Neural progenitor cell (in vitro differentiated cells): ENCODE measurements at regions not wholly inside any gene's neighbourhood (a gene's known extent, or its start where the extent isn't known, plus 50 kb on each side); places are given as distances from the start of the nearest gene placed in this dataset.

Experiments used
- DNase-seq: peaks from one replicate; pipeline ENCODE4 v3.0.0-alpha.2; 2016; ENCODE audit warnings: low spot score
- H2AFZ ChIP-seq: fragments of 200-600 bp; sonication (generic); replicated peaks from 2 replicates; pipeline ENCODE4 v1.6.1; 2016; ENCODE audit warnings: antibody characterized with exemption
- H3F3A ChIP-seq: fragments of 200-600 bp; sonication (generic); 2 replicates; pipeline ENCODE4 v1.6.1; 2016; ENCODE audit warnings: antibody characterized with exemption, low read depth
- H3K27ac ChIP-seq: fragments of 200-600 bp; sonication (generic); 2 replicates; pipeline ENCODE4 v1.5.1; 2016; ENCODE audit warnings: mild to moderate bottlenecking
- H3K27me3 ChIP-seq: fragments of 200-600 bp; sonication (generic); 2 replicates; pipeline ENCODE4 v1.6.1; 2016; ENCODE audit warnings: mild to moderate bottlenecking, moderate library complexity
- H3K36me3 ChIP-seq: fragments of 200-600 bp; sonication (generic); 2 replicates; pipeline ENCODE4 v1.5.1; 2016
- H3K4me1 ChIP-seq: fragments of 200-600 bp; sonication (generic); 2 replicates; pipeline ENCODE4 v1.6.1; 2016; ENCODE audit warnings: mixed run types
- H3K4me2 ChIP-seq: fragments of 200-600 bp; sonication (generic); 2 replicates; pipeline ENCODE4 v1.6.1; 2016
- H3K4me3 ChIP-seq: fragments of 200-600 bp; sonication (generic); 2 replicates; pipeline ENCODE4 v1.5.1; 2016
- H3K79me2 ChIP-seq: fragments of 200-600 bp; sonication (generic); 2 replicates; pipeline ENCODE4 v1.6.1; 2016; ENCODE audit warnings: low read depth
- H3K9ac ChIP-seq: fragments of 200-600 bp; sonication (generic); 2 replicates; pipeline ENCODE4 v1.6.1; 2016
- H3K9me3 ChIP-seq: fragments of 200-600 bp; sonication (generic); 2 replicates; pipeline ENCODE4 v1.5.1; 2016; ENCODE audit warnings: low read depth
- H4K20me1 ChIP-seq: fragments of 200-600 bp; sonication (generic); 2 replicates; pipeline ENCODE4 v1.6.1; 2016; ENCODE audit warnings: low read depth
- H3K27ac Mint-ChIP-seq: 3 replicates; pipeline ENCODE4 v1.8.0; 2021; ENCODE audit warnings: mixed read lengths
- H3K27me3 Mint-ChIP-seq: 2 replicates; pipeline ENCODE4 v1.8.0; 2022; ENCODE audit warnings: low read depth, mild to moderate bottlenecking, inconsistent platforms, moderate library complexity, mixed read lengths; ENCODE audit not compliant: insufficient read depth
- H3K36me3 Mint-ChIP-seq: 3 replicates; pipeline ENCODE4 v1.8.0; 2021; ENCODE audit warnings: mixed read lengths
- H3K4me1 Mint-ChIP-seq: 3 replicates; pipeline ENCODE4 v1.8.0; 2021; ENCODE audit warnings: mixed read lengths
- H3K4me3 Mint-ChIP-seq: 3 replicates; pipeline ENCODE4 v1.8.0; 2021; ENCODE audit warnings: mild to moderate bottlenecking, moderate library complexity, mixed read lengths
- H3K9me3 Mint-ChIP-seq: 3 replicates; pipeline ENCODE4 v1.8.0; 2020; ENCODE audit warnings: mixed read lengths
- EZH2 ChIP-seq: fragments of 200-600 bp; sonication (generic); IDR thresholded peaks from 2 replicates; pipeline ENCODE4 v1.6.1; 2017; ENCODE audit warnings: antibody characterized with exemption, mild to moderate bottlenecking, moderate library complexity
- EZH2phosphoT487 ChIP-seq: fragments of 200-600 bp; sonication (generic); IDR thresholded peaks from 2 replicates; pipeline ENCODE4 v1.6.1; 2017; ENCODE audit warnings: antibody characterized with exemption
- TF ChIP-seq, protein P1 (sequence below): fragments of 200-600 bp; sonication (generic); IDR thresholded peaks from 2 replicates; pipeline ENCODE4 v1.5.1; 2017; ENCODE audit warnings: antibody characterized with exemption, mild to moderate bottlenecking

DNA sequence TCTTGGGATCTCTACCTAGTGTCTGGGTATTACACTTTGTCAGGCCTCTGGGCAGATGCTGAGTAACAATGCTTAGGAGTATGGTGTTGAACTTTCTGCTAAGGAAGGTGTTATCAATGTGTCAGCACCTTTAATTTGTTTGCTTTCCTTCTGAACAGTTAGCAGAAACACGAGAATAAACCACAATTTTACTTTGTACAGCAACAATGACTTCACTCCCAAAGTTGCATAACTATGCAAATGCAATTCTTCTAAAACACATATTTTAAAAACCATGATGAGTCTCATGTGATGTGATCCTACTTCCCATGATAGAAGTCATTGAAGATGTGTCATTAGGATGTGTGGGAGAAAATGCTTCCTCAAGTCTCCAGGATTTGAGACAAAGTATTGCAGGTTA is 155.0 kb downstream of the POSTN start:
- Histone ChIP-seq H3K4me3 (no peak overlapping the region), H3K27me3 (no peaks in the 10 kb centered on the region), H3K9me3 (no peaks in the 10 kb centered on the region), H3K4me1 (no peaks in the 10 kb centered on the region), H3K36me3 (no peaks in the 10 kb centered on the region), H4K20me1 (no peaks in the 10 kb centered on the region), H3K4me2 (no peak overlapping the region), H2AFZ (no peak overlapping the region), H3F3A (no peaks in the 10 kb centered on the region), H3K9ac (no peak overlapping the region), H3K79me2 (no peaks in the 10 kb centered on the region), H3K27ac (no peak overlapping the region)
- Mint-ChIP-seq H3K27ac (no peak overlapping the region), H3K4me3 (no peak overlapping the region), H3K4me1 (no peaks in the 10 kb centered on the region), H3K9me3 (no peaks in the 10 kb centered on the region), H3K27me3 (peaks cover 4% of the 10 kb centered on the region), H3K36me3 (no peaks in the 10 kb centered on the region)
- DNase-seq: no peak
- TF ChIP-seq EZH2phosphoT487 (no peak), EZH2 (no peak)
- TF ChIP-seq, protein P1, sequence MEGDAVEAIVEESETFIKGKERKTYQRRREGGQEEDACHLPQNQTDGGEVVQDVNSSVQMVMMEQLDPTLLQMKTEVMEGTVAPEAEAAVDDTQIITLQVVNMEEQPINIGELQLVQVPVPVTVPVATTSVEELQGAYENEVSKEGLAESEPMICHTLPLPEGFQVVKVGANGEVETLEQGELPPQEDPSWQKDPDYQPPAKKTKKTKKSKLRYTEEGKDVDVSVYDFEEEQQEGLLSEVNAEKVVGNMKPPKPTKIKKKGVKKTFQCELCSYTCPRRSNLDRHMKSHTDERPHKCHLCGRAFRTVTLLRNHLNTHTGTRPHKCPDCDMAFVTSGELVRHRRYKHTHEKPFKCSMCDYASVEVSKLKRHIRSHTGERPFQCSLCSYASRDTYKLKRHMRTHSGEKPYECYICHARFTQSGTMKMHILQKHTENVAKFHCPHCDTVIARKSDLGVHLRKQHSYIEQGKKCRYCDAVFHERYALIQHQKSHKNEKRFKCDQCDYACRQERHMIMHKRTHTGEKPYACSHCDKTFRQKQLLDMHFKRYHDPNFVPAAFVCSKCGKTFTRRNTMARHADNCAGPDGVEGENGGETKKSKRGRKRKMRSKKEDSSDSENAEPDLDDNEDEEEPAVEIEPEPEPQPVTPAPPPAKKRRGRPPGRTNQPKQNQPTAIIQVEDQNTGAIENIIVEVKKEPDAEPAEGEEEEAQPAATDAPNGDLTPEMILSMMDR: no peak

DNA sequence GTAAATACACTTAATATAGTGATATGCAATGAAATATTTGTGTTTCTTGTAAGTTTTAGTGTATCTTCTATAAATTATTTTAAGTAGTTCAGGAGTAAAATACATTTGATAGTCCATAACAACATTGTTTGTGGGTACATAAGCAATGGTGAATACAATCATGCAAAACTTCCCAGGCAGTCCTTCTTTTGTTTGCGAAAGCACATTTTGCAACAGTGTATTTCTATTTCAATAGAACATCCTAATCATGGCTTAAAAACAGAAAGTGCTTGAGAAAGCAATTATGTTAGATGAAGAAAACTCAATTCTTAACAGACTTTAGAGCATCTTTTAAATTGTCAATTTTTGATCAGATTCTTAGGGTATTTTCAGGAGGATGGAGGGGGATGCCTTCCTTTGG is 155.6 kb downstream of the POSTN start:
- Mint-ChIP-seq H3K27ac (no peak overlapping the region), H3K4me1 (no peaks in the 10 kb centered on the region), H3K27me3 (peaks cover 4% of the 10 kb centered on the region), H3K36me3 (no peaks in the 10 kb centered on the region), H3K9me3 (no peaks in the 10 kb centered on the region), H3K4me3 (no peak overlapping the region)
- no peaks in the 10 kb centered on the region for H4K20me1 ChIP-seq
- no peak overlapping the region for H3K4me3 ChIP-seq
- no peaks in the 10 kb centered on the region for H3K36me3 ChIP-seq
- no peaks in the 10 kb centered on the region for H3F3A ChIP-seq
- no peak for DNase-seq
- no peak overlapping the region for H3K27ac ChIP-seq
- no peaks in the 10 kb centered on the region for H3K79me2 ChIP-seq
- no peak overlapping the region for H2AFZ ChIP-seq
- H3K4me2 ChIP-seq: no peak overlapping the region
- H3K9me3 ChIP-seq: no peaks in the 10 kb centered on the region
- no peak overlapping the region for H3K9ac ChIP-seq
- no peaks in the 10 kb centered on the region for H3K4me1 ChIP-seq
- no peaks in the 10 kb centered on the region for H3K27me3 ChIP-seq
- TF ChIP-seq EZH2phosphoT487 (no peak), EZH2 (no peak)
- TF ChIP-seq, protein P1: no peak

DNA sequence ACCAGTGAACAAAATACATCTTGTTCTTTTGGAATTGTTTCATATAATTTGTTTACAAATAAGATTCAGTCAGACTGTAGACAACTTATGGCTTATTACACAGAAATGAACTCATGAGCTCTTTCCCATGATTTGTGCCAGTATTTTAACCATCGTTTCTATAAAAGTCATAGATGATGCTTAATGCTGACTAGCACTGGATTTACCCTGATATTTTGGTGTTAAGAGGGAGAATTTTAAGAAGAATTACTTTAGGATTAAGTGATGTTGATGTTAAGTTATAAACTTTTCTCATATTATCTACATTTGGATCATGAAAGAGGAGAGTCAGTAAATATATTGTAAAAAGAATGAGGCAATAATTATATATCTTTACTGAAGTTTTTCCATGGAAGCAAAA is 162.7 kb downstream of the POSTN start:
- no peaks in the 10 kb centered on the region for H3K27me3 ChIP-seq
- H3K79me2 ChIP-seq: no peaks in the 10 kb centered on the region
- no peak overlapping the region for H2AFZ ChIP-seq
- no peak overlapping the region for H3K4me2 ChIP-seq
- Mint-ChIP-seq H3K4me3 (no peak overlapping the region), H3K9me3 (no peaks in the 10 kb centered on the region), H3K27ac (no peak overlapping the region), H3K4me1 (no peaks in the 10 kb centered on the region), H3K27me3 (peaks cover 1% of the 10 kb centered on the region), H3K36me3 (no peaks in the 10 kb centered on the region)
- H3K9me3 ChIP-seq: no peaks in the 10 kb centered on the region
- no peaks in the 10 kb centered on the region for H3F3A ChIP-seq
- no peaks in the 10 kb centered on the region for H4K20me1 ChIP-seq
- no peak overlapping the region for H3K4me3 ChIP-seq
- H3K9ac ChIP-seq: no peak overlapping the region
- TF ChIP-seq EZH2 (no peak), EZH2phosphoT487 (no peak)
- TF ChIP-seq, protein P1: no peak
- no peaks in the 10 kb centered on the region for H3K36me3 ChIP-seq
- no peak overlapping the region for H3K27ac ChIP-seq
- DNase-seq: no peak
- H3K4me1 ChIP-seq: no peaks in the 10 kb centered on the region

DNA sequence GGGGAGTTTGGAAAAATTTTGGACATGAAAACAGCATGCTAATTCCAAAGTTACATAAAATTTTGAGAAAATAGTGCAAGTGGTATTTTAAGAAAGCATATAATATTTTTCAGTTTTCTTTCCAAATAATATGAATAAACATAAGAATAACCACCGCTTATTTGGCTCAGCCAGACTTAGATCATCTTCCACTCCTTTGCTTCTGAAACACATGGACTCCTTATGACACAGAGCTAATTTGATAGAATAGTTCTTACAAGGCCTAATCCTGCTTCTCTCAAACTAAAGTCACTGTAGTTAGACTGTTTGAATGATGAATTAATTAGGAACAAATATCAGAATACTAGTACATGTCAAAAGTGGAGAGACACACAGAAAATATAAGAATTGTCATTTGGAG is 165.5 kb downstream of the POSTN start:
- H3K9me3 Mint-ChIP-seq: no peaks in the 10 kb centered on the region
- H3K9ac ChIP-seq: no peak overlapping the region
- no peak overlapping the region for H3K27ac Mint-ChIP-seq
- no peak for DNase-seq
- H3K9me3 ChIP-seq: no peaks in the 10 kb centered on the region
- H4K20me1 ChIP-seq: no peaks in the 10 kb centered on the region
- no peaks in the 10 kb centered on the region for H3K36me3 Mint-ChIP-seq
- H3K27ac ChIP-seq: no peak overlapping the region
- no peaks in the 10 kb centered on the region for H3K36me3 ChIP-seq
- TF ChIP-seq EZH2phosphoT487: no peak
- TF ChIP-seq EZH2: no peak
- TF ChIP-seq, protein P1: no peak
- no peaks in the 10 kb centered on the region for H3K4me1 Mint-ChIP-seq
- no peaks in the 10 kb centered on the region for H3K79me2 ChIP-seq
- no peak overlapping the region for H3K4me3 Mint-ChIP-seq
- H3K4me1 ChIP-seq: no peaks in the 10 kb centered on the region
- no peak overlapping the region for H3K4me3 ChIP-seq
- H2AFZ ChIP-seq: no peak overlapping the region
- H3K4me2 ChIP-seq: no peak overlapping the region
- H3K27me3 ChIP-seq: no peaks in the 10 kb centered on the region
- no peaks in the 10 kb centered on the region for H3K27me3 Mint-ChIP-seq
- no peaks in the 10 kb centered on the region for H3F3A ChIP-seq
